Stimulated activated CD4-positive, alpha-beta T cell treated with anti-CD3 and anti-CD28 coated beads, TNF-alpha, amount 100 ng/mL, for 4 hours (primary cell): ENCODE measurements at regions not wholly inside any gene's neighbourhood (a gene's known extent, or its start where the extent isn't known, plus 50 kb on each side); places are given as distances from the start of the nearest gene placed in this dataset.
"Not testable (repeated sequence)": the region's sequence is repeated elsewhere in the genome, so short reads cannot be mapped to it uniquely, and the experiment has no call there.

ENCODE experiments used
- DNase-seq, 3 experiments: peaks; one replicate each; pipeline ENCODE4 v3.0.0-alpha.2; 2020; ENCODE audit warnings: low read depth in 3 of 3

DNA sequence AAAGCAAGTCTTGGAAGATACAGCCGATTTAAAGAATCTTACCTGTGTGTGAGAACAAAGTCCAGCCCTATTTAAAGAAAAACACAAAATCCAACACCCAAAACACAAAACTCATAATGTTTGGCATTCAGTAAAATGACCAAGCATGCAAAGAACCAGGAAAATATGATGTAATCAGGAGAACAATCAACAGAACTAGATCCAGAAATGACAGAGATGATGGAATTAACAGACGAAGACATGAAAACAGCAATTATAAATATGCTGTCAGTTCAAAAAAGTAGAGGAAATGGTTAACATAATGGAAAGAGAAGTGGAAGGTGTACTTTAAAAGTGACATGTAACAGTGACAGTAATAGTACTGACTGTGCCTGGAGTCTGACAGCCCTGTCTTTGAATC is 56.1 kb upstream of the ERV3-1 start:
- not testable (repeated sequence) for DNase-seq

DNA sequence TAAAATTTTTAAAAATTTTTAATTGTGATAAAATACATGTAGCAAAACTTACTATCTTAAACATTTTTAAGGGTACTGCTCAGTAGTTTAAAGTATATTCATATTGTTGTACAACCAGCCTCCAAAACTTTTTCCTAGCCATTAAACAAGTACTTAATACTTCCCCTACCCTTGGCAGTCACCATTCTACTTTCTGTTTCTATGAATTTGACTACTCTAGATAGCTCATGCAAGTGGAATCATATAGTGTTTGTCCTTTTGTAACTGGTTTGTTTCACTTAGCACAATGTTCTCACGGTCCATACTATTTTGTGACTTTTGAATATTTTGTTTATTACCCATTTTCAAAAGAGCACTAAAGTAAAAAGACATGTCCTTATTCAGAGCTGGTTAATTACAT is 52.8 kb upstream of the ERV3-1 start:
- DNase-seq = not testable (repeated sequence)
